Retinal pigment epithelial cell (primary cell): ENCODE measurements at regions not wholly inside any gene's neighbourhood (a gene's known extent, or its start where the extent isn't known, plus 50 kb on each side); places are given as distances from the start of the nearest gene placed in this dataset.

Experiments
- DNase-seq: peaks from one replicate; pipeline ENCODE4 v3.0.0-alpha.2; 2010; ENCODE audit warnings: low read depth
- H3K4me3 ChIP-seq: 2 replicates; pipeline ENCODE4 v1.5.1; 2011; ENCODE audit warnings: mild to moderate bottlenecking, low read length, control low read depth, moderate library complexity
- CTCF ChIP-seq: conservative IDR thresholded peaks from 2 replicates; pipeline ENCODE4 v1.5.1; 2011; ENCODE audit warnings: low read depth, low read length, control low read depth, inconsistent platforms

- no peak overlapping the region for H3K4me3 ChIP-seq
- DNase-seq, result no peak
- no peak for TF ChIP-seq CTCF
Observed at GRCh38 chr6:14216946-14217684, 99.5 kb downstream of the CD83 start.

- H3K4me3 ChIP-seq, result no peak overlapping the region
- TF ChIP-seq CTCF, result no peak
- no peak for DNase-seq
Observed at GRCh38 chr6:14217728-14218518, 100.4 kb downstream of the CD83 start.

GRCh38 chr6:14218519-14218800, 100.9 kb downstream of the CD83 start:
- TF ChIP-seq CTCF, result no peak
- DNase-seq, result no peak

GRCh38 chr6:14221564-14222279, 104.2 kb downstream of the CD83 start:
- TF ChIP-seq CTCF, result no peak
- no peak for DNase-seq
- H3K4me3 ChIP-seq, result no peak overlapping the region

More at GRCh38 chr6:14218519-14218800, 100.9 kb downstream of the CD83 start:
- no peak overlapping the region for H3K4me3 ChIP-seq

- no peak for DNase-seq
- no peak overlapping the region for H3K4me3 ChIP-seq
- TF ChIP-seq CTCF, result no peak
Observed at GRCh38 chr6:14222956-14223355, 105.4 kb downstream of the CD83 start.

GRCh38 chr6:14224359-14225103, 107.0 kb downstream of the CD83 start:
- DNase-seq, result no peak
- H3K4me3 ChIP-seq, result no peak overlapping the region

More at GRCh38 chr6:14224359-14225103, 107.0 kb downstream of the CD83 start:
- no peak for TF ChIP-seq CTCF
